NCI-H510A (cell line): ENCODE measurements at regions not wholly inside any gene's neighbourhood (a gene's known extent, or its start where the extent isn't known, plus 50 kb on each side); places are given as distances from the start of the nearest gene placed in this dataset.
"Not testable (repeated sequence)": the region's sequence is repeated elsewhere in the genome, so short reads cannot be mapped to it uniquely, and the experiment has no call there.

Experiments used
- DNase-seq: peaks from one replicate; lab custom pipeline; 2025; lab: John Stamatoyannopoulos, UW

- not testable (repeated sequence) for DNase-seq
These were observed 116.2 kb upstream of the TP53BP2 start for GRCh38 chr1:223961985-223962384.

GRCh38 chr1:223952801-223953200 lies 107.1 kb upstream of the TP53BP2 start:
- not testable (repeated sequence) for DNase-seq

GRCh38 chr1:223951551-223951950 lies 105.8 kb upstream of the TP53BP2 start:
- not testable (repeated sequence) for DNase-seq

GRCh38 chr1:223949944-223950343 lies 104.2 kb upstream of the TP53BP2 start:
- not testable (repeated sequence) for DNase-seq

- DNase-seq, result not testable (repeated sequence)
These were observed 102.3 kb upstream of the TP53BP2 start for GRCh38 chr1:223948041-223948440.

- DNase-seq, result not testable (repeated sequence)
These were observed 90.8 kb upstream of the TP53BP2 start for GRCh38 chr1:223936592-223936991.

- not testable (repeated sequence) for DNase-seq
These were observed 85.7 kb upstream of the TP53BP2 start for GRCh38 chr1:223931476-223931875.

- DNase-seq, result not testable (repeated sequence)
These were observed 75.1 kb upstream of the TP53BP2 start for GRCh38 chr1:223920805-223921204.

- DNase-seq, result not testable (repeated sequence)
These were observed 69.7 kb upstream of the TP53BP2 start for GRCh38 chr1:223915476-223915875.

GRCh38 chr1:223913715-223914114 lies 68.0 kb upstream of the TP53BP2 start:
- DNase-seq, result not testable (repeated sequence)

GRCh38 chr1:223907943-223908587 lies 62.3 kb upstream of the TP53BP2 start:
- DNase-seq, result not testable (repeated sequence)

- not testable (repeated sequence) for DNase-seq
These were observed 57.5 kb upstream of the TP53BP2 start for GRCh38 chr1:223903221-223903620.

- DNase-seq, result not testable (repeated sequence)
These were observed 54.0 kb upstream of the TP53BP2 start for GRCh38 chr1:223899775-223900174.

GRCh38 chr1:223897097-223897496 lies 51.4 kb upstream of the TP53BP2 start:
- DNase-seq, result not testable (repeated sequence)

GRCh38 chr1:223895950-223896349 lies 50.2 kb upstream of the TP53BP2 start:
- DNase-seq, result not testable (repeated sequence)
